ENCODE measurements at regions not wholly inside any gene's neighbourhood (a gene's known extent, or its start where the extent isn't known, plus 50 kb on each side); places are given as distances from the start of the nearest gene placed in this dataset.

- Histone ChIP-seq H3K36me3 (ENCODE audit: control insufficient read depth, insufficient read depth, low read length) (no peaks in the 10 kb centered on the region), H3K27me3 (ENCODE audit: control insufficient read depth in 2 of 2, insufficient read depth in 2 of 2, low read length in 2 of 2) (no peaks in the 10 kb centered on the region), H3K4me3 (no peak overlapping the region), H3K9me1 (ENCODE audit: control insufficient read depth, insufficient read depth, low read length) (no peaks in the 10 kb centered on the region), H3K4me2 (ENCODE audit: insufficient read depth, low read length) (no peak overlapping the region), H3K9me3 (replicated peaks; ENCODE audit: control insufficient read depth, insufficient read depth, low read depth, low read length) (no peaks in the 10 kb centered on the region), H3K79me2 (ENCODE audit: control insufficient read depth, insufficient read depth, low read length) (no peaks in the 10 kb centered on the region), H3K4me1 (replicated peaks in 1 of 2; ENCODE audit: control insufficient read depth in 2 of 2, insufficient read depth in 2 of 2, low read length in 2 of 2) (no peaks in the 10 kb centered on the region), H3K27ac (ENCODE audit: extremely low read depth, low read depth, low read length) (no peak overlapping the region), H2AFZ (ENCODE audit: low read depth, low read length) (no peak overlapping the region), H3K9ac (ENCODE audit: insufficient read depth in 1 of 2, low read depth in 2 of 2, low read length in 2 of 2) (no peak overlapping the region), H4K20me1 (replicated peaks; ENCODE audit: control insufficient read depth, insufficient read depth, low read length) (no peaks in the 10 kb centered on the region)
- ChIA-PET POLR2A (no interaction called here), CTCF (ENCODE audit: low intra/inter-chr PET ratio) (no interaction called here)
- DNase-seq (ENCODE audit: extremely low read depth in 1 of 4, low spot score in 3 of 4) = no peak
- FAIRE-seq = no peak
- BruUV-seq (replicated peaks) = no TSS peak
- ATAC-seq = no peak
- in situ Hi-C loops (cut with MboI) (no loop called here), intact Hi-C loops (cut with micrococcal nuclease) (no loop called here)
- no peak for TF ChIP-seq KAT2B (IDR thresholded peaks at IDR 0.05; ENCODE audit: low read depth, low read length)
- TF ChIP-seq CUX1 (CRISPR knock-in tag; IDR thresholded peaks at IDR 0.05) = no peak
- TF ChIP-seq CSDE1 (IDR thresholded peaks at IDR 0.05) = no peak
- no peak for TF ChIP-seq MAFG (tag; conservative IDR thresholded peaks at IDR 0.05)
- no peak for TF ChIP-seq CREM (IDR thresholded peaks at IDR 0.05; ENCODE audit: low read depth)
- no peak for TF ChIP-seq DDX20 (tag; IDR thresholded peaks at IDR 0.05; ENCODE audit: low read depth)
- TF ChIP-seq, protein P1, sequence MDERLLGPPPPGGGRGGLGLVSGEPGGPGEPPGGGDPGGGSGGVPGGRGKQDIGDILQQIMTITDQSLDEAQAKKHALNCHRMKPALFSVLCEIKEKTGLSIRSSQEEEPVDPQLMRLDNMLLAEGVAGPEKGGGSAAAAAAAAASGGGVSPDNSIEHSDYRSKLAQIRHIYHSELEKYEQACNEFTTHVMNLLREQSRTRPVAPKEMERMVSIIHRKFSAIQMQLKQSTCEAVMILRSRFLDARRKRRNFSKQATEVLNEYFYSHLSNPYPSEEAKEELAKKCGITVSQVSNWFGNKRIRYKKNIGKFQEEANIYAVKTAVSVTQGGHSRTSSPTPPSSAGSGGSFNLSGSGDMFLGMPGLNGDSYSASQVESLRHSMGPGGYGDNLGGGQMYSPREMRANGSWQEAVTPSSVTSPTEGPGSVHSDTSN (CRISPR knock-in tag; IDR thresholded peaks at IDR 0.05; ENCODE audit: low read depth) = no peak
- TF ChIP-seq, protein P1 (tag; conservative IDR thresholded peaks at IDR 0.05; ENCODE audit: low read depth) = no peak
- TF ChIP-seq, protein P2, sequence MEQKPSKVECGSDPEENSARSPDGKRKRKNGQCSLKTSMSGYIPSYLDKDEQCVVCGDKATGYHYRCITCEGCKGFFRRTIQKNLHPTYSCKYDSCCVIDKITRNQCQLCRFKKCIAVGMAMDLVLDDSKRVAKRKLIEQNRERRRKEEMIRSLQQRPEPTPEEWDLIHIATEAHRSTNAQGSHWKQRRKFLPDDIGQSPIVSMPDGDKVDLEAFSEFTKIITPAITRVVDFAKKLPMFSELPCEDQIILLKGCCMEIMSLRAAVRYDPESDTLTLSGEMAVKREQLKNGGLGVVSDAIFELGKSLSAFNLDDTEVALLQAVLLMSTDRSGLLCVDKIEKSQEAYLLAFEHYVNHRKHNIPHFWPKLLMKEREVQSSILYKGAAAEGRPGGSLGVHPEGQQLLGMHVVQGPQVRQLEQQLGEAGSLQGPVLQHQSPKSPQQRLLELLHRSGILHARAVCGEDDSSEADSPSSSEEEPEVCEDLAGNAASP (IDR thresholded peaks at IDR 0.05) = no peak
- TF ChIP-seq RCOR1 (IDR thresholded peaks at IDR 0.05; ENCODE audit: borderline replicate concordance in 1 of 2, low read depth in 2 of 2, low read length in 2 of 2) = no peak
- TF ChIP-seq ZFP1 (CRISPR knock-in tag; IDR thresholded peaks at IDR 0.05) = no peak
These were observed 1216.3 kb upstream of the ACO1 start for GRCh38 chr9:31168161-31168560.

All from K562 (cell line).